ENCODE measurements at regions not wholly inside any gene's neighbourhood (a gene's known extent, or its start where the extent isn't known, plus 50 kb on each side); places are given as distances from the start of the nearest gene placed in this dataset.

- Histone ChIP-seq H3K4me1 (ENCODE audit: control insufficient read depth, extremely low read depth, insufficient read depth, low read length) (no peaks in the 10 kb centered on the region), H4K20me1 (ENCODE audit: control insufficient read depth, extremely low read depth, insufficient read depth, low read length) (no peaks in the 10 kb centered on the region), H3K9me1 (ENCODE audit: control insufficient read depth, extremely low read depth, insufficient read depth, low read length) (no peaks in the 10 kb centered on the region), H3K9ac (ENCODE audit: control insufficient read depth, extremely low read depth, insufficient read depth, low read length) (no peak overlapping the region), H3K27ac (ENCODE audit: control insufficient read depth, insufficient read depth, low read length) (no peak overlapping the region), H2AFZ (ENCODE audit: control insufficient read depth, low read length) (no peak overlapping the region), H3K79me2 (ENCODE audit: control insufficient read depth, insufficient read depth, low read length) (no peaks in the 10 kb centered on the region), H3K36me3 (ENCODE audit: control insufficient read depth in 2 of 2, extremely low read depth in 1 of 2, insufficient read depth in 2 of 2, low read length in 2 of 2) (no peaks in the 10 kb centered on the region), H3K4me2 (ENCODE audit: control insufficient read depth, extremely low read depth, insufficient read depth, low read depth, low read length) (no peak overlapping the region), H3K4me3 (ENCODE audit: control insufficient read depth in 2 of 3, extremely low read depth in 1 of 3, insufficient read depth in 2 of 3, low read depth in 1 of 3, low read length in 3 of 3) (no peak overlapping the region), H3K9me3 (ENCODE audit: control insufficient read depth, low read depth, low read length) (no peaks in the 10 kb centered on the region), H3K27me3 (ENCODE audit: control insufficient read depth, extremely low read depth, insufficient read depth, low read length) (no peaks in the 10 kb centered on the region)
- TF ChIP-seq, protein P1, sequence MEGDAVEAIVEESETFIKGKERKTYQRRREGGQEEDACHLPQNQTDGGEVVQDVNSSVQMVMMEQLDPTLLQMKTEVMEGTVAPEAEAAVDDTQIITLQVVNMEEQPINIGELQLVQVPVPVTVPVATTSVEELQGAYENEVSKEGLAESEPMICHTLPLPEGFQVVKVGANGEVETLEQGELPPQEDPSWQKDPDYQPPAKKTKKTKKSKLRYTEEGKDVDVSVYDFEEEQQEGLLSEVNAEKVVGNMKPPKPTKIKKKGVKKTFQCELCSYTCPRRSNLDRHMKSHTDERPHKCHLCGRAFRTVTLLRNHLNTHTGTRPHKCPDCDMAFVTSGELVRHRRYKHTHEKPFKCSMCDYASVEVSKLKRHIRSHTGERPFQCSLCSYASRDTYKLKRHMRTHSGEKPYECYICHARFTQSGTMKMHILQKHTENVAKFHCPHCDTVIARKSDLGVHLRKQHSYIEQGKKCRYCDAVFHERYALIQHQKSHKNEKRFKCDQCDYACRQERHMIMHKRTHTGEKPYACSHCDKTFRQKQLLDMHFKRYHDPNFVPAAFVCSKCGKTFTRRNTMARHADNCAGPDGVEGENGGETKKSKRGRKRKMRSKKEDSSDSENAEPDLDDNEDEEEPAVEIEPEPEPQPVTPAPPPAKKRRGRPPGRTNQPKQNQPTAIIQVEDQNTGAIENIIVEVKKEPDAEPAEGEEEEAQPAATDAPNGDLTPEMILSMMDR (optimal IDR thresholded peaks at IDR 0.05 in 1 of 3, IDR thresholded peaks at IDR 0.05 in 1 of 3, conservative IDR thresholded peaks at IDR 0.05 in 1 of 3; ENCODE audit: extremely low read depth in 1 of 3, insufficient read depth in 2 of 3, low read length in 3 of 3) = no peak
- no peak for TF ChIP-seq EZH2 (IDR thresholded peaks at IDR 0.05; ENCODE audit: low read length)
- DNase-seq (ENCODE audit: low read depth, low spot score) = no peak
- no peak for FAIRE-seq
- dilution Hi-C loops (cut with MboI; ENCODE audit: extremely low pct_ligation_motif_present, low sequenced_read_pairs) = no loop called here
Observed at GRCh38 chr6:40889137-40889832, 149.7 kb downstream of the UNC5CL start.

- H2AFZ ChIP-seq (ENCODE audit: control insufficient read depth, low read length) = no peak overlapping the region
- FAIRE-seq (no peak), DNase-seq (ENCODE audit: low read depth, low spot score) (no peak)
- no peaks in the 10 kb centered on the region for H3K79me2 ChIP-seq (ENCODE audit: control insufficient read depth, insufficient read depth, low read length)
- TF ChIP-seq, protein P1 (optimal IDR thresholded peaks at IDR 0.05 in 1 of 3, IDR thresholded peaks at IDR 0.05 in 1 of 3, conservative IDR thresholded peaks at IDR 0.05 in 1 of 3; ENCODE audit: extremely low read depth in 1 of 3, insufficient read depth in 2 of 3, low read length in 3 of 3) = no peak
- no peak for TF ChIP-seq EZH2 (IDR thresholded peaks at IDR 0.05; ENCODE audit: low read length)
- no peaks in the 10 kb centered on the region for H3K9me1 ChIP-seq (ENCODE audit: control insufficient read depth, extremely low read depth, insufficient read depth, low read length)
- no peak overlapping the region for H3K27ac ChIP-seq (ENCODE audit: control insufficient read depth, insufficient read depth, low read length)
- no peaks in the 10 kb centered on the region for H3K36me3 ChIP-seq (ENCODE audit: control insufficient read depth in 2 of 2, extremely low read depth in 1 of 2, insufficient read depth in 2 of 2, low read length in 2 of 2)
- H3K4me2 ChIP-seq (ENCODE audit: control insufficient read depth, extremely low read depth, insufficient read depth, low read depth, low read length) = no peak overlapping the region
- dilution Hi-C loops (cut with MboI; ENCODE audit: extremely low pct_ligation_motif_present, low sequenced_read_pairs) = no loop called here
- no peaks in the 10 kb centered on the region for H3K27me3 ChIP-seq (ENCODE audit: control insufficient read depth, extremely low read depth, insufficient read depth, low read length)
- no peak overlapping the region for H3K9ac ChIP-seq (ENCODE audit: control insufficient read depth, extremely low read depth, insufficient read depth, low read length)
- H3K4me1 ChIP-seq (ENCODE audit: control insufficient read depth, extremely low read depth, insufficient read depth, low read length) = no peaks in the 10 kb centered on the region
- H3K9me3 ChIP-seq (ENCODE audit: control insufficient read depth, low read depth, low read length) = no peaks in the 10 kb centered on the region
- H3K4me3 ChIP-seq (ENCODE audit: control insufficient read depth in 2 of 3, extremely low read depth in 1 of 3, insufficient read depth in 2 of 3, low read depth in 1 of 3, low read length in 3 of 3) = no peak overlapping the region
- no peaks in the 10 kb centered on the region for H4K20me1 ChIP-seq (ENCODE audit: control insufficient read depth, extremely low read depth, insufficient read depth, low read length)
Observed at GRCh38 chr6:40888456-40888990, 150.5 kb downstream of the UNC5CL start.
